ENCODE measurements at regions not wholly inside any gene's neighbourhood (a gene's known extent, or its start where the extent isn't known, plus 50 kb on each side); places are given as distances from the start of the nearest gene placed in this dataset.

DNA sequence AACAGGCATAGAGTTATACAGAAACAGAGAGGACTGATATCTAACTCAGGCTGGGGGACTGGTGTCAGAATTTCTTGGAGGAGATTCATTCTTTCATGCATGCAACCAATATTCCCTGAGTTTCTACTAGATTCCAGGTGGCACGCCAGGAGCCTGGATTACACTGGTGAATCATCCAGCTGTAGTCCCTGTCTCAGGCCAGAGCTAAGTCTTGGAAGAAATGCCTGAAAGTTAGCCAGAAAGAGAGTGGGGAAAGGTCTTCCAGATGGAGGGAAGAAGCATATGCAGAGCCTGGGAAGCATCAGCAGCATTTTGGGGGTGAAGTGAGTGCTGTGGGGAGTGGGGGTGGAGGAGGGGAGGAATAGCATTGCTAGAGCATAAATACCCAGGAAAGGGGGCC, 239.1 kb downstream of the OMA1 start:
- no peak for DNase-seq

GRCh38 chr1:58305622-58306021, 240.9 kb downstream of the OMA1 start:
- no peak for DNase-seq

DNA sequence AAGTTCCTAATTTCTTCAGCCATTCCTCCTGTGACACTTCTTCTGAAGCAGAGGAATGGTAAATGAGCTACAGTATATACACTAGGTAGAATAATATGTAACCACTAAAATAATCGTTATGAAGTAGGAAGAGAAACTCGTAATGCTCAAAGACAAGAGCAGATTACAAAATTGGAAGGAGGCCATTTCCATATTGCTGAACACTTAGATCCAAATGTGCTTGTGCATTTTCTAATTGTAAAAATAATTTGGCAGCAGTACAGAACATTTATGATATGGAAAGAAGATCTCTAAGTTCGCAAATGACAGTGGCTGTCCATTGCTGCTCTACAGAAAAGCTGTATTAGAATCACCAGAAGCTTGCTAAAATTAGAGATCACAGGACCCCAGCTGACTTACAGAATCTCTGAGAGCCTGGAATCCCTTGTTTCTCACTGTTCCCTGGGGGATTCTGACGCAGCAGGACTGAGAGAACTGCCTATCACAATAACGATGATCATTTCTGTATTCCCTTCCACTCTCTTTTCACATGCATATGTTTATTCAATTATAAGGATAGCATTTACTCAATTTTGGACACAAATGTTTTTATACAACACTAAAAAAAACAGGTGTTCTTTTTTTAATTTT, 242.1 kb downstream of the OMA1 start:
- DNase-seq: no peak

- DNase-seq: no peak
Measured at GRCh38 chr1:58303841-58304240, 242.7 kb downstream of the OMA1 start.

DNA sequence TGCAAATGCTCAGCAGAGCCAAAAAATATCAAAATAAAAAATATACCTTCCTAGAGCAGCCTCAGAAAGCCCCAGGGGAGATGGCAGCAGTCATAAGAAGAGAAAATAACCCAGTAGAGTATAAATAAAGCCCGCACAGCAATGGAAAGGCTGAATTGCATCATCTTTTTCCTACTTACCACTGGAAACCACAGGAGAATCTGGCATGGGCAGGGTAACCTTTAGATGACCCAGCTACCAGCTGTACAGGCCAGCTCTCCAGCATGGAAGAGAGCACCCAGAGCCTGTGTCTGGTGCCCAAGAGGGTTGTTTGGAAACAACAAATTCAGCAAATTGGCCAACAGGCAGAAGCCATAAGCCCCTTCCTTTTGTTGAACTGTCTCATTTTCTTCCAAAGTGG, 253.1 kb downstream of the OMA1 start:
- no peak for DNase-seq

DNA sequence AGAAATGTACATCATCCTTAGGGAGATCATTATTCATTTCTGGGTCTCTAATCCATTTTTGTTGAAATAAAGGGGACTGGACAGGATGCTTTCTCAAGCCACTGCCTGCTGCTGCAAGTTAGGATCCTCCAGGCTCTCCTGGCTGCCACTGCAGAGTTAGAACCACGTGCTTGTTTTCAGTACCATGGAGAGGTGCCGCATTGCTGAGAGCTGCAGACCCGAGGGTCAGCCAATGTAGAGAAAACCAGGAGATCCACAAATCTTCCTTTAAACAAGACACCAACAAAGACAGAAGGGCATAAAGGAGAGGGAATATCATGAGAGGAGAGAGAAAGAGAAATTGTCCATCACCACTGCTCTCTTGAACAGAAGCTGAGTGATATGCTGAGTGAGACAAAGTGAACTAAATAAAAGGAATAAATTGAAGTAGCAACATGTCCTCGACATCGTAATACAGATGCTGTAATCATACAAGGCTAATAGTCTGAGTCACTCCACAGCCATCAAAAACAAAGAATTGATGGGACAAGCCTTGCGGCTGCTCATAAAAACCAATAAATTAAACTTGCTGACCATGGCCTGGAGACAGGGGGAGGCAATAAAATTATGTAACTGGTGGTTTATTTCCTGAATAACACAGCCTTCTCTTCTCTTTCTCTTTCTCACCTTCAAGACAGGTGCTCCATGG, 255.7 kb downstream of the OMA1 start:
- DNase-seq: no peak

- DNase-seq: no peak
Measured at GRCh38 chr1:58288624-58289142, 257.8 kb downstream of the OMA1 start.

GRCh38 chr1:58287894-58288623, 258.5 kb downstream of the OMA1 start:
- DNase-seq: no peak

- DNase-seq: no peak
Measured at GRCh38 chr1:58284225-58284510, 262.4 kb downstream of the OMA1 start.

GRCh38 chr1:58283388-58284224, 262.9 kb downstream of the OMA1 start:
- no peak for DNase-seq

DNA sequence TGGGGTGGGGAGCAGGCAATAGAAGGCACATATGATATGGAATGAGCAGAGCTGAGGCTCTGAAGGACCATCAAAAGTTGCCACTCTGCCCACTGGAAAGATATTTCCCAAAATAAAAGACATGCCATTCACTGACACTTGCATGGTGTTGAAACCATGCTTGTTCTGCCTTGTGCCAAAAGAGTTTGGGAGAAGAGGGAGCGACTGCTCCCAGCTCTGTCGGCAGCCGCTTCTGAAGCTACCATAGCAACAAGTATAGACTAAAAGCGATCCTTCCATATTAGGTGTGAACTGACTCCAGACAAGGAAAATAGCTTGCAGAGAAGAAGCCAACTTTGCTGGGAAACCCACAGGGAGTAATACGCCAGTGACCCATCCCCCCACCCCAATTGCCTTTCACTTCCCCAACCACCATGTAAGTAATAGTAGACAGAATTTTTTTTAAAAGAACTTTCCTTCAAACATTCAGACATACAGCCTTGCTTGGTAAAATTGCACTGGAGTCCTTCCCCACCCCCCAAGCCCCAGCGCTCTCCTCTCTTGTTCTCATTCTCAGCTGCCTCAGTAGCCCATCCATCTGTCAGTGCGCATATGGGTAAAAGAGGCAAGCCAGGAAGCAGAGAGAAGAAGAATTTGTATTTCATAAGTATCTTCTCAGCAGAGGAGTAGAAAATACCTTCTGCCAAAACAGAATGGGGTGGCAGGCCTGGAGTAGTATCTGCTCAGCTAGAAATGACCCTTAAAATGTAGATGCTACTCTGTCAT, 263.7 kb downstream of the OMA1 start:
- no peak for DNase-seq

GRCh38 chr1:58266242-58266641, 280.3 kb downstream of the OMA1 start:
- no peak for DNase-seq

- no peak for DNase-seq
Measured at GRCh38 chr1:58264462-58264861, 282.1 kb downstream of the OMA1 start.

GRCh38 chr1:58262702-58263101, 283.8 kb downstream of the OMA1 start:
- DNase-seq: no peak

DNA sequence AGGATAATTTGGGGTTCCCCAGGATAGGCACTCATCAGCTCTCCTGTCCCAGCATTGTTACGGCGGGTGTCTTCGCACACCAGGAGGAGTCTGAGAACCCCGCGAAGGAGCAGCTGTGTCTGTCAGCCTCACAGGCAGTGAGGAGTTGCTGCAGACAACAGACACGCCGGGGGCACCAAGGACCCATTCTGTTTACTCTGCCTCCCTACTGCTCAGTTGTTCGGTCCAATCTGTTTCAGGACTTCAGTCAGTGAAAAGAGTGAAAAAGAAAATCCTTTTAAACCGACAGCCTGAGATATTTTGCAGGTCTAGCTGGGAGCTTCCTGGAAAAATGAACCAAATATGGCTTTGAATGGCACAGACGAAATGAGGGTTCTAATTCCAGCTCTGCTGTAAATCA, 288.4 kb downstream of the OMA1 start:
- no peak for DNase-seq

DNA sequence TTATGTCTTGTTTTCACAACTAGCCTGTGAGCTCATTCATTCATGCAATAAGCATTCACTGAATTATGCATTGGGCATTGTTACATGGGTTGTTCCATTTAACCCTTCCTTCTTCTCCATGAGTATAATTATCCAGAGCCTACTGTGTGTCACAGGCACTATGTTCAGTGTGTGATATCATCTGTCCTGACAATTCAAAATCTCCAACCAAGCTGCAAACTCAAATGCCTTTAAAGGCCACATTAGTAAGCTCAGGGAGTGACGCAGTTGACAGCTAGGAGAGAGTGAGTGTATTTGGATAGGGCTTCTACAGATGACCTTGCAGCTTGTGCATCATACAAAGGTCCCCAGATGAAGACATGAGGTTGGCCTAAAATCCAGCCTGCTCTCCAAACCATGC, 289.5 kb downstream of the OMA1 start:
- no peak for DNase-seq

- no peak for DNase-seq
Measured at GRCh38 chr1:58256546-58256945, 290.0 kb downstream of the OMA1 start.

DNA sequence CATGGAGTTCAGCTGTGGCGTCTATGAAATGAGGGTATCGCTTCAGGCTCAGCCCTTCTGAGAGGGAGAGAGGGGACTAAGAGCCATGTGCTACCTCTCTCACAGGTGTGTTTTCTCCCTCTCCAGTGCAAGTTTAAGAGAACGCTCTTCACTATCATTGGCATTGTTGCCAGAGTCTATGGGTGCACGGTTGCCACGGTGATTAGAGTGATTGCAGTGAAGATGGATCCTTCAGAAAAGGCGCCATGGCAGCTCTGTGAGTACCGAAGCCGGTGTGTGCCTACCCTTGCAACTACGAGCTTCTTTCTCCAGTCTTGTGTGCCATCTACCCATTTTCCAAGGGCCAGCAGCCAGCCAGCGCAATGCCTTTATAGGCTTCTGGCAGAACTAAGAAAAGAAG, 290.5 kb downstream of the OMA1 start:
- no peak for DNase-seq

GRCh38 chr1:58255192-58255591, 291.3 kb downstream of the OMA1 start:
- DNase-seq: no peak

GRCh38 chr1:58251430-58252073, 295.0 kb downstream of the OMA1 start:
- DNase-seq: no peak

GRCh38 chr1:58250587-58250948, 296.0 kb downstream of the OMA1 start:
- DNase-seq: no peak
